ENCODE measurements at regions not wholly inside any gene's neighbourhood (a gene's known extent, or its start where the extent isn't known, plus 50 kb on each side); places are given as distances from the start of the nearest gene placed in this dataset.
A peak's percentile ranks its signal among the peaks of the same experiment; 100 is the strongest.

DNA sequence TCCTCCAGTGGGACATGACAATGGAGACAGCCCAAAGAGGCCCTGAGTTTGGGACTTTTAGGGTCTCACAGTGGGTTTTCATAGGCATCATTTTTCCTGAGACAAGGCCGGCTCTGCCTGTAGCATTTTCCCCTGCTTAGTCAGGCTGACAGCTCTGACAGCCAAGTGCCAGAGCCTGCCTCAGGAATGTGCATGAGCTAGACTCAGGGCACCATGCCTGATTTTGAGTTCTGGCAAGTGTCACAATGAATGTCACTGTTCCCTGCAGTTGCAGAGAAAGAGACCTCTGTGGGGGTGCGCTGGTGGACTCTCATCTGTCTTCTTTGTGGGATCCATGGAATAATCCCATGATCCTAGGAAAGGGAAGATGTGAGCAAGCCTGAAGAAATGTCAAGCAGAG, 343.3 kb upstream of the TSPY4 start:
- DNase-seq (ENCODE audit: low spot score): peak; percentile 37

GRCh38 chrY:9001231-9001630, 336.0 kb upstream of the TSPY4 start:
- no peak for DNase-seq (ENCODE audit: low spot score)

DNA sequence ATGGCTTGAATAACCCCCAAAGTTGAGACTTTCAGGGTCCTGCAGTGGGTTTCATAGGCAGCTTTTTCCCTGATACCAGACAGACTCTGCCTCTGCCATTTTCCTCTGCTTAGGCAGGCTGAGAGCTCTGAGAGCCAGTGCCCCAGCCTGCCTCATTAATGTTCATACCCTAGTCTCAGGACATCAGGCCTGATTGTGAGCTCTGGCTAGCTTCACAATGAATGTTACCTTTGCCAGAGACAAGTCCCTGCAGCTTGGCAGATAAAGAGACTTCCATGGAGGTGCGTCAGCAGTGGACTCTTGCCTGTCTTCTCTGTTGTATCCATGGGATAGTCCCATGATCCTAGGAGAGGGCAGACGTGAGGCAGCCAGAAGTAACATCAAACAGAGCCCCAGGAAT, 333.5 kb upstream of the TSPY4 start:
- no peak for DNase-seq (ENCODE audit: low spot score)

GRCh38 chrY:9008648-9009047, 328.6 kb upstream of the TSPY4 start:
- DNase-seq (ENCODE audit: low spot score): peak; percentile 37

GRCh38 chrY:9016916-9017315, 320.3 kb upstream of the TSPY4 start:
- peak; percentile 16 for DNase-seq (ENCODE audit: low spot score)

GRCh38 chrY:9018401-9018800, 318.9 kb upstream of the TSPY4 start:
- no peak for DNase-seq (ENCODE audit: low spot score)

- DNase-seq (ENCODE audit: low spot score): peak; percentile 9
These were observed 309.4 kb upstream of the TSPY4 start for GRCh38 chrY:9027729-9028375.

- no peak for DNase-seq (ENCODE audit: low spot score)
These were observed 307.3 kb upstream of the TSPY4 start for GRCh38 chrY:9029929-9030328.

DNA sequence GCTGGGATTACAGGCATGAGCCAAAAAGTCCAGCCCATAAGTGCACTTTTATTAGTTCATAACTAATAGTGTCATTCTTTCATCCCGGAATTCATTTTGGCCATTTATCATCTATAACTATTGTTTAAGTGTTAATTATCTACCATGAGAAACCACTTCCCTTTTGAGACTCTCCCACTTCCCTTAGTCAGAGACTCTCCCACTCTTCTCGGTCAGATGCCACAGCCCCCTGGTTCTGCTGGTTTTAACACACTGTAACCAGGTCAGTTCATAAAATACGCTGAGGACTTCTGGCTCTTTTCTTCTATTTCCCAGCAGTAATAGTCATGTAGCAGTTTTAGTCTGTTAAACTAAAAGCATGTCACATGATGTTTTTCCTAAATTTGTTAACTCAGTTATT, 303.0 kb upstream of the TSPY4 start:
- DNase-seq (ENCODE audit: low spot score): no peak

DNA sequence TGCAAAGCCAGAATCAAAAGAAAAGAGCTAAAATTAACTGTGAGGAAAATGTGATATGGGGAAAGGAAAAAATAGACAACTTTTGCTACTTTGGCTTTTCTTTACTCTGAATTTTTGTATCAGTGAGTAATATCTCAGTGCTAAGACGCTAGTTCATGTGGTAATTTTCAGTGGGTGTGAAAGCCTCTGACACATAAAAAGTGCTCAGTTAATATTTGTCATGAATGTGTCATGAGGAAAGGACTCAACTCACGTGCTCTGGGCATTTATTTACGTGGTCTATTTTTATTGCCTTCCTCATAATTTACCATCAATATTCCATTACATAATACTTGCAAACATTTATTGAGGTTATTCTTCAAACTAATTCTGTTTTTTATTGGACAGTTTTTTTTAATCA, 302.0 kb upstream of the TSPY4 start:
- peak; percentile 4 for DNase-seq (ENCODE audit: low spot score)

DNA sequence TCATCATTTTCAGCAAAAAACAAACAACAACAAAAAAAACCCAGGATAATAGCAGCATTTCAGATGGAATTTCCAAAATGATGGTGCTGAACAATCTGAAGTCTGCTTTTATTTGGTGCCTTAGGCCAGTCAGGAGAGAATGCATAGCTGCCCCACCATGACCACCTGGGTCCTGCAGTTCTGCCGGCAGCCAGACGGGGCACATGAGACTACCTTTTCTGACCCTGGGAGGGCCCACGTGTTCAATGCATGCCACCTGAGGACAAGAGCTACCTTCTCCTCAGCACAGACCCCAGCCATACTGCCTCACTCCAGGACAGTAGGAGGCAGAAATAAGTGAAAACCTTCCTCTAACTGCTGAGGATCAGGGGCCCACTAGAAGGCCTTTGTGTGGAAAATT, 295.8 kb upstream of the TSPY4 start:
- DNase-seq (ENCODE audit: low spot score): no peak
